Smooth muscle cell (in vitro differentiated cells): ENCODE measurements at regions not wholly inside any gene's neighbourhood (a gene's known extent, or its start where the extent isn't known, plus 50 kb on each side); places are given as distances from the start of the nearest gene placed in this dataset.
A peak's percentile ranks its signal among the peaks of the same experiment; 100 is the strongest.

Source experiments
- DNase-seq: peaks from one replicate; lab custom pipeline; 2025; ENCODE audit not compliant: unreplicated experiment; lab: John Stamatoyannopoulos, UW
- H2AFZ ChIP-seq: fragments of 200-600 bp; sonication (generic); 2 replicates; pipeline ENCODE4 v1.6.0; 2016; ENCODE audit warnings: antibody characterized with exemption, low read depth, mild to moderate bottlenecking
- H3F3A ChIP-seq: fragments of 200-600 bp; sonication (generic); 2 replicates; pipeline ENCODE4 v1.6.0; 2017; ENCODE audit warnings: antibody characterized with exemption, low read depth
- H3K27ac ChIP-seq: fragments of 200-600 bp; sonication (generic); 2 replicates; pipeline ENCODE4 v1.5.1; 2016; ENCODE audit warnings: low read depth, mild to moderate bottlenecking
- H3K27me3 ChIP-seq: fragments of 200-600 bp; sonication (generic); 2 replicates; pipeline ENCODE4 v1.6.1; 2016; ENCODE audit warnings: low read depth, mild to moderate bottlenecking
- H3K36me3 ChIP-seq: fragments of 200-600 bp; sonication (generic); 2 replicates; pipeline ENCODE4 v1.5.1; 2016; ENCODE audit warnings: low read depth
- H3K4me1 ChIP-seq: fragments of 200-600 bp; sonication (generic); 2 replicates; pipeline ENCODE4 v1.5.1; 2016; ENCODE audit warnings: low read depth
- H3K4me2 ChIP-seq: fragments of 200-600 bp; sonication (generic); 2 replicates; pipeline ENCODE4 v1.6.0; 2016; ENCODE audit warnings: mild to moderate bottlenecking
- H3K4me3 ChIP-seq: fragments of 200-600 bp; sonication (generic); 2 replicates; pipeline ENCODE4 v1.5.1; 2016; ENCODE audit warnings: mild to moderate bottlenecking
- H3K79me2 ChIP-seq: fragments of 200-600 bp; sonication (generic); 2 replicates; pipeline ENCODE4 v1.6.0; 2016; ENCODE audit warnings: low read depth, mild to moderate bottlenecking
- H3K9ac ChIP-seq: fragments of 200-600 bp; sonication (generic); 2 replicates; pipeline ENCODE4 v1.6.0; 2016; ENCODE audit warnings: low read depth
- H3K9me3 ChIP-seq: fragments of 200-600 bp; sonication (generic); replicated peaks from 2 replicates; pipeline ENCODE4 v1.5.1; 2016; ENCODE audit warnings: low read depth
- H4K20me1 ChIP-seq: fragments of 200-600 bp; sonication (generic); 2 replicates; pipeline ENCODE4 v1.6.0; 2016; ENCODE audit warnings: low read depth
- CTCF ChIP-seq: fragments of 200-600 bp; sonication (generic); IDR thresholded peaks from 2 replicates; pipeline ENCODE4 v1.5.1; 2017; ENCODE audit warnings: borderline replicate concordance, mild to moderate bottlenecking, antibody characterized with exemption; ENCODE audit not compliant: insufficient read depth, poor library complexity, severe bottlenecking
- WGBS: methylation state at CpG from one replicate; pipeline ENCODE4 v1.1.7; 2016; ENCODE audit warnings: low lambda C conversion rate; 5-methylcytosine and 5-hydroxymethylcytosine counted together

DNA sequence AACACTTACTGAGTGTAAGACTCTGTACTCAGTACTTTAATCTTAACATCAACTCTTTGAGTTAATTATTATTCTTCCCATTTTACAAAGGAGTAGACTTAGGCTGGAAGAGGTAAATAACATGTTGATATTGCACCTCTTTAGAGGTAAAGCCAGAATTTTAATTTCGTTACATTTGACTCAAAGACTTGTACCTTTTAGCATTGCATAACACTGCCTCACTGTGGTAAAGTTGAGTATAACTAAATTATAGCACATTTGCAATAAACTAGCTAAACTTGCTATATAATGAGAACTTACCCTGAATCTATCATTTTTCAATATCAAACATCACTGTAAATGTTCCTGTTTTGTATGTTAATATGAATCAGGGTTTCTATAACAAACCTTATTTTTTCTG is 218.5 kb downstream of the PRR32 start:
- H3K9ac ChIP-seq: no peak overlapping the region
- H3K79me2 ChIP-seq: no peaks in the 10 kb centered on the region
- H3K4me1 ChIP-seq: no peaks in the 10 kb centered on the region
- 41% methylated on average over 1 of the region's 1 CpG for WGBS
- H3K27ac ChIP-seq: no peak overlapping the region
- H3K4me3 ChIP-seq: no peak overlapping the region
- DNase-seq: no peak
- H3K4me2 ChIP-seq: no peak overlapping the region
- peaks cover 6% of the 10 kb centered on the region for H3K9me3 ChIP-seq
- no peak overlapping the region for H2AFZ ChIP-seq
- no peaks in the 10 kb centered on the region for H4K20me1 ChIP-seq
- peak; percentile 22 for TF ChIP-seq CTCF
- no peaks in the 10 kb centered on the region for H3K36me3 ChIP-seq
- no peaks in the 10 kb centered on the region for H3K27me3 ChIP-seq
- H3F3A ChIP-seq: no peaks in the 10 kb centered on the region

GRCh38 chrX:127057891-127058619 is 238.5 kb downstream of the PRR32 start:
- Histone ChIP-seq H3K4me3 (no peak overlapping the region), H3K4me1 (no peaks in the 10 kb centered on the region), H3K4me2 (peak overlapping the region; percentile 12), H3K79me2 (no peaks in the 10 kb centered on the region), H3K27ac (peak overlapping the region; percentile 42), H3F3A (no peaks in the 10 kb centered on the region), H3K9ac (no peak overlapping the region), H2AFZ (no peak overlapping the region), H3K36me3 (no peaks in the 10 kb centered on the region), H4K20me1 (no peaks in the 10 kb centered on the region), H3K27me3 (no peaks in the 10 kb centered on the region), H3K9me3 (peaks cover 3% of the 10 kb centered on the region)
- no peak for DNase-seq
- 41% methylated on average over 3 of the region's 3 CpGs for WGBS
- TF ChIP-seq CTCF: no peak

- Histone ChIP-seq H3K4me3 (no peak overlapping the region), H3F3A (no peaks in the 10 kb centered on the region), H3K79me2 (no peaks in the 10 kb centered on the region), H3K27ac (no peak overlapping the region), H3K4me1 (no peaks in the 10 kb centered on the region), H3K36me3 (no peaks in the 10 kb centered on the region), H4K20me1 (no peaks in the 10 kb centered on the region), H2AFZ (no peak overlapping the region), H3K9me3 (no peaks in the 10 kb centered on the region), H3K9ac (no peak overlapping the region), H3K27me3 (no peaks in the 10 kb centered on the region), H3K4me2 (no peak overlapping the region)
- TF ChIP-seq CTCF: no peak
- DNase-seq: no peak
- 86% methylated on average over 2 of the region's 2 CpGs for WGBS
Measured at GRCh38 chrX:127085939-127086338, 266.4 kb downstream of the PRR32 start.

DNA sequence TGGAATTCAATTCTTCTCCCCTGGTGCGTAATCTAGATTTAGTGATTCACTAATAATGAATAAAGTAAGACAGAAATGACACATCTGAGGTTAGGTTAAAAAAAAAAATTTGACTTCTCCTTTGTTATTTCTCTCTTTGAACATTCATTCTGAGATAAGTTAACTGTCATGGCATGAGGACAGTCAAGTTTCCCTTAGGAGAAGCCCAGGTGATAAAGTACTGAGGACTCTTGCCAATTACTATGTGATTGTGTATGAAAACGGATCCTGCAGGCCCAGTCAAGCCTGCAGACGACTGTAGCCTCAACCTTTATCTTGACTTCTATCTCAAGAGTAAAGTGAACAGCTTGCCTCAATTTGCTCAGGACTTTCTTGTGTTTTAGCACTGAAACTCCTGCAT is 293.2 kb downstream of the PRR32 start:
- 39% methylated on average over 3 of the region's 3 CpGs for WGBS
- Histone ChIP-seq H3K27ac (no peak overlapping the region), H3K4me2 (no peak overlapping the region), H3K9me3 (no peaks in the 10 kb centered on the region), H3K9ac (no peak overlapping the region), H4K20me1 (no peaks in the 10 kb centered on the region), H3K27me3 (no peaks in the 10 kb centered on the region), H3F3A (no peaks in the 10 kb centered on the region), H3K79me2 (no peaks in the 10 kb centered on the region), H3K4me1 (no peaks in the 10 kb centered on the region), H3K36me3 (no peaks in the 10 kb centered on the region), H2AFZ (no peak overlapping the region), H3K4me3 (no peak overlapping the region)
- TF ChIP-seq CTCF: no peak
- no peak for DNase-seq
